Activated CD8-positive, alpha-beta T cell treated with anti-CD3 and anti-CD28 coated beads, Interleukin-2, amount 10 ng/mL, durations not matched to agents 7 days and 5 days (primary cell): ENCODE measurements at regions not wholly inside any gene's neighbourhood (a gene's known extent, or its start where the extent isn't known, plus 50 kb on each side); places are given as distances from the start of the nearest gene placed in this dataset.

Experiments
- ATAC-seq: fragments of 150-1000 bp; cut with Tn5 transposase; one replicate; pipeline ENCODE4 v1.10.0; 2021; ENCODE audit warnings: moderate library complexity
- CTCF ChIA-PET: fragments of 350-600 bp; sonication (Branson Sonifier 250); formaldehyde crosslinking; loops from one replicate; lab custom pipeline; 2021; ENCODE audit warnings: antibody characterized with exemption; lab: Charles Lee
- POLR2A ChIA-PET: fragments of 350-600 bp; sonication (Branson Sonifier 250); formaldehyde crosslinking; loops from one replicate; lab custom pipeline; 2021; ENCODE audit warnings: antibody characterized with exemption; lab: Charles Lee
- DNase-seq: peaks from one replicate; pipeline ENCODE4 v3.0.0-alpha.2; 2020
- H3K27ac Mint-ChIP-seq: one replicate; pipeline ENCODE4 v1.8.0; 2021; ENCODE audit warnings: mild to moderate bottlenecking, mixed read lengths
- H3K27me3 Mint-ChIP-seq: one replicate; pipeline ENCODE4 v1.8.0; 2021; ENCODE audit warnings: low read depth, mixed read lengths
- H3K36me3 Mint-ChIP-seq: one replicate; pipeline ENCODE4 v1.8.0; 2021; ENCODE audit warnings: low read depth, mixed read lengths
- H3K4me1 Mint-ChIP-seq: one replicate; pipeline ENCODE4 v1.8.0; 2021; ENCODE audit warnings: low read depth, mixed read lengths
- H3K4me3 Mint-ChIP-seq: one replicate; pipeline ENCODE4 v1.8.0; 2021; ENCODE audit warnings: mild to moderate bottlenecking, mixed read lengths
- H3K9me3 Mint-ChIP-seq: one replicate; pipeline ENCODE4 v1.8.0; 2022; ENCODE audit warnings: mixed read lengths; ENCODE audit not compliant: insufficient read depth

DNA sequence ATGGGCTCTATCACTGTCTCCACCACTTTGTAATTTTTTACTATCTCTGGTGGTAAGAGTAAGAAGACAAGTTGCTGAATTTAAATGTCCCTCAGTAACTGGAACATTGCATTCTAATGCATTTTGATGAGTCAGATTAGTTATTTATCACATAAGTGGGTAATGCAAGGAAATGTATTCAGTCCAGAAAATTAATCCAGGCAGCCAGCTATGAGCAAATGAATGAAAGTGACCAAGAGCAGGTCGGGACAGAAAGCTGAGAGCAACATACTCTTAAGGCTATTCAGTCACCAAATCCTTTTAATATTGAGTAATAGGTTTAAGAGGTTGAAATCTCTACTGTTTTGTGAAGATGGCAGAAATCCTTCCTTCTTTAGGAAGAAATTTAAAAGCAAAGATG lies 265.5 kb upstream of the PARD3B start:
- CTCF ChIA-PET, result no interaction called here
- peaks cover 34% of the 10 kb centered on the region for H3K27me3 Mint-ChIP-seq
- no peak for ATAC-seq

DNA sequence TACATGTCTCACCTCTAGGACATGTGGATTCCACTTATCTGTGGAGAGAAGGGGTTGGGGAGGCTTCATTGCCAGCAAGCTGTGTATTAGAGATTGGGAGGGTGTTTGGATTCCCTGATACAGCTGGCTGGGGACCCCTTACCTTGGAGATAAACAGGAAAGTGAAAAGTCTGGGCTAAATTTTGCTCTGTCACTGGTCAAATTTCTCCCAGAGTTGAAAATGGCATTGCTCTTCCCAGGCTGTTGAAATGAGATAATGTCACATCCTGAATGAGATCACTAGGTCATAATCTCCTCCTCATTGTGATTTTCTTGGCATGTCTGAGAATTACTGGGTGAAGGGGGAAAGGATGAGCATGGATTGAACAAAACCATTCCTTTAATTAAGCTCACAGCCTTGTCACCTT lies 265.0 kb upstream of the PARD3B start:
- no peak overlapping the region for H3K27ac Mint-ChIP-seq
- no peaks in the 10 kb centered on the region for H3K4me1 Mint-ChIP-seq
- H3K4me3 Mint-ChIP-seq, result no peak overlapping the region

More for the DNA sequence above, 265.5 kb upstream of the PARD3B start:
- no peaks in the 10 kb centered on the region for H3K9me3 Mint-ChIP-seq
- H3K4me1 Mint-ChIP-seq, result no peaks in the 10 kb centered on the region
- no peak for DNase-seq
- no peaks in the 10 kb centered on the region for H3K36me3 Mint-ChIP-seq
- POLR2A ChIA-PET, result no interaction called here
- no peak overlapping the region for H3K4me3 Mint-ChIP-seq
- no peak overlapping the region for H3K27ac Mint-ChIP-seq

DNA sequence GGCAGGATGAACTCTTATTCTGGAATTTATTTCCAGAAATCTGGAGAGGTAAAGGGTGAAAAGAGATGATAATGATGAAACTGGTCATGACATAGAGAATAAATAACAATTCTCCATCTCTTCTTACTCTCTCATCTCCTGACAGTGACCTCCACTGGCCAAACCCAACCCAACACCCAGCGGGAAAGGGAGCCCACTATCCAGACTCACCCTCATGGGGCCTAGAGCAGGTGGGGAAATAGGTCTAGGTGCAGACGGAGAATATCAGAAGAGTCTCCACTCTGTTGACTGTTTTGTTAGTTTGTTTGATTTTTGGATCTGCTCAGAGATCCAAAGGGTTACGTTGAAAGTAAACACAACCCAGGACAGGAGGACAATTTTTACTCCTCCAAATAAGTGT lies 263.2 kb upstream of the PARD3B start:
- ChIA-PET POLR2A (interaction anchor here (0.6 kb wide), 1 partner anchor 248 kb away, joined by 3 read pairs; no protein-coding TSS in a partner anchor), CTCF (no interaction called here)
- Mint-ChIP-seq H3K27ac (no peak overlapping the region), H3K9me3 (no peaks in the 10 kb centered on the region), H3K4me1 (no peaks in the 10 kb centered on the region), H3K27me3 (peaks cover 32% of the 10 kb centered on the region), H3K36me3 (no peaks in the 10 kb centered on the region), H3K4me3 (no peak overlapping the region)
- ATAC-seq, result no peak
- no peak for DNase-seq

More for the DNA sequence above, 265.0 kb upstream of the PARD3B start:
- DNase-seq (no peak), ATAC-seq (no peak)
- ChIA-PET CTCF (no interaction called here), POLR2A (no interaction called here)
- Mint-ChIP-seq H3K36me3 (no peaks in the 10 kb centered on the region), H3K27me3 (peaks cover 34% of the 10 kb centered on the region), H3K9me3 (no peaks in the 10 kb centered on the region)

DNA sequence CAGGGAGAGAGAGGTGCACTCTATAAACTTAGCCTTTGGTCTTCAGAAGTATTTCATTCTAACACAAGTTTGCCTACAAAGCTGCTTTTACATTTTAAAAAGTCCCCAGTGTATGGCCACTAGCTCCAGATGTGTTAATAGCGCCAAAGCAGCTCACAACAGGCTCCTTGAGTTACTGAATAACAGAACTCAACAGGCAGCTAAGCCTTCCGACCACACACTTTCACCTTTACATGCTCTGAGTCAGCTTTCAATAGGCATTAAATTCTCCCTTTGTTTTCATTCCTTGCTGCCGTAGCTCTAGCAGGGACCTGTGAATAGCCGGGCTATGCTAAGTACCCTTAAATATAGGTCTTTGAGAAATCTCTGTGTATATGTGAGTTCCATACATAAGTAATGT lies 262.8 kb upstream of the PARD3B start:
- CTCF ChIA-PET, result no interaction called here
- Mint-ChIP-seq H3K36me3 (no peaks in the 10 kb centered on the region), H3K27ac (no peak overlapping the region), H3K9me3 (no peaks in the 10 kb centered on the region), H3K27me3 (peaks cover 30% of the 10 kb centered on the region), H3K4me1 (no peaks in the 10 kb centered on the region), H3K4me3 (no peak overlapping the region)
- DNase-seq (no peak), ATAC-seq (no peak)
- POLR2A ChIA-PET, result interaction anchor here (0.6 kb wide), 1 partner anchor 248 kb away, joined by 3 read pairs; no protein-coding TSS in a partner anchor

DNA sequence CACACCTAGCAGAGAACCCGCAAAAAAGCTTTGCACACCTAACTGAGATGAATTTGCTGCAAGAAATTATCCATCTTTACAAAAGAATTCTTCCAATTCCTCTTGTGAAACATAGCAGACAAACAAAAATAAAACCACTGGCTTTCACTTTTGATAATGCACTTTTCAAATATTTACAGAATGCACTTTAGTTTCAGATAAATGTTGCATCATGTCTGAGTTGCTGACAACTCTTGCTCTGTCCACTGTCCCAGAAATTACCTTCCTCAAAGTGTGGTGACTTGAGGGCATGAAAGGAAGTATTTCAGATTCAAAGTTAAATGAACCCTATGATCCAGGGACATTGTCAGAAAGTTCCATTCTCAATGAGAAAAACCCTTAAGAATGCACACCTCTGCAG lies 256.2 kb upstream of the PARD3B start:
- Mint-ChIP-seq H3K4me3 (no peak overlapping the region), H3K27me3 (peaks cover 13% of the 10 kb centered on the region), H3K36me3 (no peaks in the 10 kb centered on the region), H3K4me1 (no peaks in the 10 kb centered on the region), H3K27ac (no peak overlapping the region), H3K9me3 (no peaks in the 10 kb centered on the region)
- ChIA-PET CTCF (no interaction called here), POLR2A (no interaction called here)
- ATAC-seq (no peak), DNase-seq (no peak)

DNA sequence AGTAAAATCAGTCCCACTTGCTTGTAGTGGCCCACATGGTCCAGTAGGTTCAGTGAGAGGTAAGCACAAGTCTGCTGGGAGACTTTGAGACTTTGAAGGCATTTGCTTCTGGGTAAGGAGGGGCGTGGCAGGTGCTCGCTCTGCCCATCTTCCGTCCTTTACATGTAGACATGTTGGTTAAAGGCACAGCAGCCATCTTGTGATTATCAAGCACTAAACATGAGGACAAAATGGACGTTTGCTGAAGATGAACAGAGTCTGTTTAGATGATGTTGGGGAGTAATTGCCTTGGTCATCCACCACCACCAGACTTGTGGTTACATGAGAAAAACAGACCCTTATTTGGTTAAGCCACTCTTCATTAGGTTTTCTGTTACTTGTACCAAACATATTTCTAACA lies 252.8 kb upstream of the PARD3B start:
- H3K27ac Mint-ChIP-seq, result no peak overlapping the region
- POLR2A ChIA-PET, result no interaction called here
- DNase-seq (no peak), ATAC-seq (no peak)
- no peaks in the 10 kb centered on the region for H3K9me3 Mint-ChIP-seq
- peaks cover 23% of the 10 kb centered on the region for H3K27me3 Mint-ChIP-seq
- no peaks in the 10 kb centered on the region for H3K4me1 Mint-ChIP-seq
- H3K36me3 Mint-ChIP-seq, result no peaks in the 10 kb centered on the region
- CTCF ChIA-PET, result no interaction called here
- H3K4me3 Mint-ChIP-seq, result no peak overlapping the region

DNA sequence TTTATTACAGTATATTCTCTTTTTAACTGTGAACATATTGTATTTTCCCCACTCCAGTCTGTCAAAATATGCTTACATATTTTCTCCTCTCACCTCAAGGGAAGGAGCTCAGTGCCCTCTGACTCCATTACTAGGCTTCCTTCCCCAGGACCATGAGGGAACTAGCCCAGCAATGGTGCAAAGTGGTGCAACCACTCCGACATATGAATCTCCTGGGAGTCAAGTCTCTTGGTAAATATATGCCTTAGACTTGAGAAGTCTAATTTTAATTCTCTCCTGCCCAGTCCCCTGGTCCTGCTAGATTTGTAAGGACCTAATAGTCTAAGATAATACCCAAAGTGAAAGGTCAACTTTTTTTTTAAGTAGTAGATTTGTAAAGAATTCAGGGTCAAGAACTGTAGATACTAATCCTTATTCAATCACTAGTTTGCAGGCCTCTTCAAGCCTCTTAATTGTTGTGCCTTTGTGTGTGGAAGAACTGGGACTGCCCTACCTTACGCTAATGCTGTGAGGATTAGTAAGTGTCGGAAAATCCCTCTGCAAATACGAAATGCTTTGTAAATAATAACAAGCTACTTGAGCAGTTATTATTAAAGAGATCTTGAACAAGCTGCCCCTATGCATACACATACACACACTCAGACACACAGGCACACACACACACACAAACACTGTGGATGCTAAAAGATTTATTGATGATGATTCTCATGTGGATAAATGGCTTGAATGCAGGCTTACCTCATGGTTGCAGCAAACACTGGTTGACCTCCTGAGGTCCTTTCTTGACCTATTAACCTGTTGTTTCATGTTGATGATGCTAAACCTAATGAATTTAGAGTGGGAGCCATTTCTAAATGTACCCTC lies 251.2 kb upstream of the PARD3B start:
- no peak overlapping the region for H3K4me3 Mint-ChIP-seq
- no peaks in the 10 kb centered on the region for H3K36me3 Mint-ChIP-seq
- ChIA-PET CTCF (interaction anchor here (0.6 kb wide), 1 partner anchor 484 kb away, joined by 4 read pairs; no protein-coding TSS in a partner anchor), POLR2A (no interaction called here)
- peaks cover 22% of the 10 kb centered on the region for H3K27me3 Mint-ChIP-seq
- no peaks in the 10 kb centered on the region for H3K9me3 Mint-ChIP-seq
- no peaks in the 10 kb centered on the region for H3K4me1 Mint-ChIP-seq
- ATAC-seq, result no peak
- H3K27ac Mint-ChIP-seq, result no peak overlapping the region
- no peak for DNase-seq

DNA sequence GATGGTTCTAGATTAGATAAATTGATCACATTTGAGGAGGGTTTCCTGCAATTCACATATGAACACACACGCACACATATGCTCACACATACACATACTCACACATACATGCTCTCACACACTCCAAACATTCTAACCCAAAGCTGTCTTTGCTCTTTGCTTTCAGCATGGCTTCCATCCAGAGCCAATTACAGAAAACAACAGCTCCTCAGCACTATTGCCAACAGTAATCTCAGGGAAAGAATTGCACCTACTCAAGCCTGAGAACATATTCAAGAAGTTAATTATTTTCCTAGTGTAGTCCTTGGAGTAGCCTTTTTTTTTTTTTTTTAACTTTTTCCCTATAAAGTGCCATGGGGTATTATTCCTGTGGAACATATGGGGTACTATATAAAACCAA lies 246.9 kb upstream of the PARD3B start:
- Mint-ChIP-seq H3K27me3 (peaks cover 14% of the 10 kb centered on the region), H3K27ac (no peak overlapping the region), H3K9me3 (no peaks in the 10 kb centered on the region), H3K4me3 (no peak overlapping the region), H3K4me1 (no peaks in the 10 kb centered on the region), H3K36me3 (no peaks in the 10 kb centered on the region)
- no peak for DNase-seq
- CTCF ChIA-PET, result interaction anchor here (0.6 to 0.7 kb wide), 2 partner anchors 120 to 721 kb away, joined by 3 read pairs; no protein-coding TSS in a partner anchor
- POLR2A ChIA-PET, result interaction anchor here (0.6 kb wide), 1 partner anchor 689 kb away, joined by 5 read pairs; no protein-coding TSS in a partner anchor
- ATAC-seq, result no peak

DNA sequence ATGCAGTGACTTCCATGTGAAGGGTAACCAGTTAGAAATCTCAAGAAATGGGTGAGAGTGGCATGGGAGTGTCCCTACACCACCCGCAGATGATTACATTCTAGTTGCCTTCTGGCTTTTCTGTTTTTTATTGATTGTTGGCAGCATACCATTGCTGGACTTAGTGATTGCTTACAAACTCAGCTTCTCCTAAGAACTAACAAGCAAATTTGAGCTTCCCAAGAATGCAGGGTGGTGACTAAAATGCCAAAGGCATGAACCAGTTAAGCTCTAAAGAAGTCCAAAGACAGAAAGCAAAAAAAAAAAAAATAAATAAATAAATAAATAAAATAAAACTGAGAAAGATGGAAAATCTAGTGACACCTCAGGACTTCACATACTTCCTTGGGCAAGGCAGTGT lies 245.5 kb upstream of the PARD3B start:
- ChIA-PET POLR2A (no interaction called here), CTCF (no interaction called here)
- ATAC-seq, result no peak
- no peak for DNase-seq
- H3K4me3 Mint-ChIP-seq, result no peak overlapping the region
- peaks cover 8% of the 10 kb centered on the region for H3K27me3 Mint-ChIP-seq
- no peaks in the 10 kb centered on the region for H3K36me3 Mint-ChIP-seq
- no peaks in the 10 kb centered on the region for H3K4me1 Mint-ChIP-seq
- H3K9me3 Mint-ChIP-seq, result no peaks in the 10 kb centered on the region
- H3K27ac Mint-ChIP-seq, result no peak overlapping the region

DNA sequence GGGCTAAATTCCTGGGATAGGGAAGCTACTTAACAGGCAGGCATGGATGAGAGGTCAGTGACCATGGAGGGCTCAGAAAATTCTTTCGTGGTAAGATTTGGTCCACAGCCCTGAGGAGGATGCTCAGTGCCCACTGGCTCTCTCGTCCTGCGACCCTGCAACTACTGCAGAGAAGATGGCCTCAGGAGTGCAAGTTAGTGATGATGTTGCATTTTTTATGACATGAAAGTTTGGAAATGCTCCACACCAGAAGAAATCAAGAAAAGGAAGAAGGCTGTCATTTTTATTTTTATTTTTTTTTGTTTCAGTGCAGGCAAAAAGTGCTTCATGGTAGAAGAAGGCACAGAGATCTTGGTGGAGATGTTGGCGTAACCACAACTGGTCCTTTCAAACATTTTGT lies 238.6 kb upstream of the PARD3B start:
- H3K36me3 Mint-ChIP-seq, result no peaks in the 10 kb centered on the region
- POLR2A ChIA-PET, result no interaction called here
- CTCF ChIA-PET, result no interaction called here
- no peak for DNase-seq
- no peak overlapping the region for H3K4me3 Mint-ChIP-seq
- H3K9me3 Mint-ChIP-seq, result no peaks in the 10 kb centered on the region
- no peak for ATAC-seq
- H3K27me3 Mint-ChIP-seq, result no peaks in the 10 kb centered on the region
- no peak overlapping the region for H3K27ac Mint-ChIP-seq
- no peaks in the 10 kb centered on the region for H3K4me1 Mint-ChIP-seq

DNA sequence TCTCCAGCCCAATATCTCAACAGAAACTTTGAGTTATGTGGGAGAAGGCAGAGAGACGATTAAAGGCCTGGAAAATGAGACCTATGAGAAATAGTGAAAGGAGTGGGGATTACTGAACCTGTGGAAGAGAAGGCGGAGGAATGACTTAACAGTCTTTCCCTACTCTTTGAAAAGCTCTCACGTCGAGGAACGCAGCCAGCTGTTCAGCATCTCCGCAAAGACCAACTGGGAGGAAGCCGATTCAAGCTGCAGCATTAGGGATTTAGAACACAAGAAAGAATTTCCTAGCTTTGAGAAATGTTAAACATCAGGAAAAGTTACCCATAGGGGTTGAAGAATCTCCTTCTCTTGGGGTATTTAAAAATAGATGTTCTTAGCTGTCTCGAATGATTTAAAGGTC lies 233.2 kb upstream of the PARD3B start:
- H3K4me3 Mint-ChIP-seq, result no peak overlapping the region
- no peaks in the 10 kb centered on the region for H3K36me3 Mint-ChIP-seq
- ChIA-PET CTCF (interaction anchor here (1.1 to 1.7 kb wide), 3 partner anchors 8 to 167 kb away, joined by 4 to 5 read pairs (median 4); no protein-coding TSS in a partner anchor), POLR2A (no interaction called here)
- no peak overlapping the region for H3K27ac Mint-ChIP-seq
- no peaks in the 10 kb centered on the region for H3K9me3 Mint-ChIP-seq
- H3K4me1 Mint-ChIP-seq, result no peaks in the 10 kb centered on the region
- DNase-seq, result no peak
- no peak for ATAC-seq
- peaks cover 8% of the 10 kb centered on the region for H3K27me3 Mint-ChIP-seq

DNA sequence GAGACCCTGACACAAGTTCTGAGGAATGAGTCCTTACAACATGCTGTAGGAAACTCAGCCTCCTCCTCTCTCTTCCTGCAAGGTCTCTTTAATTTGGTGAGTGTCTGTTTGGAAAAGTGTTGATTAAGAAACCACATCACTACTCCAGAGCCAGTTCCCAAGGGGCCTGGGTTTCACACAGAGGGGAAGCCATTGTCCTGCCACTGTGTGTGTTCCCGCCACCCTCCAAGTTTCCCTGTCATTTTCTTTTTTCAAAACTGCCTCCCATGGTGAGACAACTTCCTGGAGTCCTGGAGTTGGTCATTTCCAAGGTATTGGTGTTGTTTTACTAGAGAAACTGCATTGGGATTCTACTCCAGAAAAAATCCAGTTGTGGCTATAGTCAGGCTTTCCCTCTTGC lies 232.0 kb upstream of the PARD3B start:
- DNase-seq (no peak), ATAC-seq (no peak)
- CTCF ChIA-PET, result interaction anchor here (1.1 to 1.7 kb wide), 2 partner anchors 10 to 168 kb away, joined by 4 to 5 read pairs; no protein-coding TSS in a partner anchor

More for the DNA sequence above, 232.0 kb upstream of the PARD3B start:
- H3K27me3 Mint-ChIP-seq, result peaks cover 14% of the 10 kb centered on the region
- H3K36me3 Mint-ChIP-seq, result no peaks in the 10 kb centered on the region
- no peak overlapping the region for H3K4me3 Mint-ChIP-seq
- POLR2A ChIA-PET, result no interaction called here
- no peak overlapping the region for H3K27ac Mint-ChIP-seq
- no peaks in the 10 kb centered on the region for H3K9me3 Mint-ChIP-seq
- H3K4me1 Mint-ChIP-seq, result no peaks in the 10 kb centered on the region
